HEK293 (cell line): ENCODE measurements at regions not wholly inside any gene's neighbourhood (a gene's known extent, or its start where the extent isn't known, plus 50 kb on each side); places are given as distances from the start of the nearest gene placed in this dataset.

Source experiments
- PBX3 ChIP-seq: sonication (generic); formaldehyde crosslinking; IDR thresholded peaks from 2 replicates; pipeline ENCODE4 v1.8.1; 2022; ENCODE audit warnings: mild to moderate bottlenecking, moderate library complexity, missing genetic modification reagents
- TCF7L2 ChIP-seq: IDR thresholded peaks from 2 replicates; pipeline ENCODE4 v1.6.1; 2011; ENCODE audit warnings: low read depth, mild to moderate bottlenecking, inconsistent platforms, low read length, moderate library complexity, borderline replicate concordance

GRCh38 chr22:27080036-27080578, 422.7 kb downstream of the MIAT start:
- no peak for TF ChIP-seq PBX3 (CRISPR knock-in tag)
- TF ChIP-seq TCF7L2 = no peak
